ENCODE measurements at regions not wholly inside any gene's neighbourhood (a gene's known extent, or its start where the extent isn't known, plus 50 kb on each side); places are given as distances from the start of the nearest gene placed in this dataset.

DNA sequence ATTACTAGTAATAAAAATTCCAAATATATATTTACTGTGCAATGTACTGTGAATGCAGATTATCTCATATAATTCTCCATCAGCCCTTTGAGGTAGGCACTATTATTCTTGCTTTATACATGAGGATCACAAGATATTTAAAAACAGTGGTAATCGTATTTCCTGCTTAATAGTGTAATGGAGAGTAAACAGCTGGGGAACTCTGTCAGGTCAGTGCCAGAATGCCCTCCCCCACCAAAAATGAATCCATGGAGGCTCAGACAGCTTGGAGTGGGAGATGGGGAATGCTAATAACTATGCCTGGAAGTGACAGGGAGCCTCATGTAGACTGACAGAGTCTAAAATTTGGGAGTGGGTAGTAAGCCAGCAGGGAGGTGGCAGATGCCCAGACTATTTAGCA, 153.6 kb downstream of the PAH start (continued):
- TF ChIP-seq POLR2A (IDR thresholded peaks at IDR 0.05; ENCODE audit: control extremely low read depth in 1 of 2, low read depth in 2 of 2, low read length in 2 of 2), result no peak
- TF ChIP-seq TAF7 (optimal IDR thresholded peaks at IDR 0.05; ENCODE audit: borderline replicate concordance, low read depth, low read length), result no peak
- TF ChIP-seq SUZ12 (IDR thresholded peaks at IDR 0.05; ENCODE audit: low read length), result no peak
- TF ChIP-seq, protein P1, sequence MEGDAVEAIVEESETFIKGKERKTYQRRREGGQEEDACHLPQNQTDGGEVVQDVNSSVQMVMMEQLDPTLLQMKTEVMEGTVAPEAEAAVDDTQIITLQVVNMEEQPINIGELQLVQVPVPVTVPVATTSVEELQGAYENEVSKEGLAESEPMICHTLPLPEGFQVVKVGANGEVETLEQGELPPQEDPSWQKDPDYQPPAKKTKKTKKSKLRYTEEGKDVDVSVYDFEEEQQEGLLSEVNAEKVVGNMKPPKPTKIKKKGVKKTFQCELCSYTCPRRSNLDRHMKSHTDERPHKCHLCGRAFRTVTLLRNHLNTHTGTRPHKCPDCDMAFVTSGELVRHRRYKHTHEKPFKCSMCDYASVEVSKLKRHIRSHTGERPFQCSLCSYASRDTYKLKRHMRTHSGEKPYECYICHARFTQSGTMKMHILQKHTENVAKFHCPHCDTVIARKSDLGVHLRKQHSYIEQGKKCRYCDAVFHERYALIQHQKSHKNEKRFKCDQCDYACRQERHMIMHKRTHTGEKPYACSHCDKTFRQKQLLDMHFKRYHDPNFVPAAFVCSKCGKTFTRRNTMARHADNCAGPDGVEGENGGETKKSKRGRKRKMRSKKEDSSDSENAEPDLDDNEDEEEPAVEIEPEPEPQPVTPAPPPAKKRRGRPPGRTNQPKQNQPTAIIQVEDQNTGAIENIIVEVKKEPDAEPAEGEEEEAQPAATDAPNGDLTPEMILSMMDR (IDR thresholded peaks at IDR 0.05; ENCODE audit: control extremely low read depth in 1 of 3, insufficient read depth in 1 of 3, low read depth in 1 of 3, low read length in 3 of 3), result no peak
- TF ChIP-seq HDAC2 (IDR thresholded peaks at IDR 0.05; ENCODE audit: borderline replicate concordance in 1 of 2, low read depth in 2 of 2, low read length in 2 of 2), result no peak
- TF ChIP-seq SP1 (IDR thresholded peaks at IDR 0.05; ENCODE audit: low read depth, low read length), result no peak
- TF ChIP-seq RXRA (IDR thresholded peaks at IDR 0.05; ENCODE audit: insufficient read depth, low read depth, low read length), result no peak
- TF ChIP-seq CREB1 (IDR thresholded peaks at IDR 0.05), result no peak
- no peak for TF ChIP-seq SIRT6 (IDR thresholded peaks at IDR 0.05; ENCODE audit: low read length)
- TF ChIP-seq JUND (IDR thresholded peaks at IDR 0.05; ENCODE audit: low read length), result no peak
- TF ChIP-seq, protein P2, sequence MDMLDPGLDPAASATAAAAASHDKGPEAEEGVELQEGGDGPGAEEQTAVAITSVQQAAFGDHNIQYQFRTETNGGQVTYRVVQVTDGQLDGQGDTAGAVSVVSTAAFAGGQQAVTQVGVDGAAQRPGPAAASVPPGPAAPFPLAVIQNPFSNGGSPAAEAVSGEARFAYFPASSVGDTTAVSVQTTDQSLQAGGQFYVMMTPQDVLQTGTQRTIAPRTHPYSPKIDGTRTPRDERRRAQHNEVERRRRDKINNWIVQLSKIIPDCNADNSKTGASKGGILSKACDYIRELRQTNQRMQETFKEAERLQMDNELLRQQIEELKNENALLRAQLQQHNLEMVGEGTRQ (IDR thresholded peaks at IDR 0.05; ENCODE audit: low read length), result no peak
- TF ChIP-seq GTF2F1 (IDR thresholded peaks at IDR 0.05; ENCODE audit: borderline replicate concordance, low read depth, low read length), result no peak
- no peak for TF ChIP-seq TCF12 (IDR thresholded peaks at IDR 0.05; ENCODE audit: low read depth, low read length)
- no peak for TF ChIP-seq EP300 (IDR thresholded peaks at IDR 0.05; ENCODE audit: borderline replicate concordance in 1 of 2, low read depth in 2 of 2, low read length in 2 of 2)
- no peak for TF ChIP-seq POU5F1 (IDR thresholded peaks at IDR 0.05; ENCODE audit: low read depth, low read length)
- TF ChIP-seq SP2 (IDR thresholded peaks at IDR 0.05; ENCODE audit: low read length), result no peak
- no peak for TF ChIP-seq CHD1 (IDR thresholded peaks at IDR 0.05; ENCODE audit: low read depth, low read length)
- no peak for TF ChIP-seq KDM4A (IDR thresholded peaks at IDR 0.05; ENCODE audit: low read depth, low read length, severe bottlenecking)
- TF ChIP-seq BRCA1 (IDR thresholded peaks at IDR 0.05; ENCODE audit: low read depth, low read length), result no peak

All from H1 (cell line).